ENCODE measurements at regions not wholly inside any gene's neighbourhood (a gene's known extent, or its start where the extent isn't known, plus 50 kb on each side); places are given as distances from the start of the nearest gene placed in this dataset.

DNA sequence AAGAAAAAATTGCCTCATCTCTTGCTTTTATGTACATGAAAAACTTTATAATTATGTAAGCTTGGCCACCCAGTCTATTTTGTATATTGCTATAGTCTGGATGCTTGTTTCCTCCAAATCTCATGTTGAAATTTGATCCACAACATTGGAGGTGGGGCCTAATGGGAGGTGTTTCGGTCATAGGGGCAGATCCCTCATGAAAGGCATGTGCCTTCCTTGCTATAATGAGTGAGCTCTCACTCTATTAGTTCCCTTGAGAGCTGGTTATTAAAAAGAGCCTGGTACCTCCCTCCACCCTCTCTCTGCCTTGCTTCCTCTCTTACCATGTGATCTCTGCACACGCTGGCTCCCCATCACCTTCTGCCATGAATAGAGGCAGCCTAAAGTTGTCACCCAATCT is 1005.1 kb downstream of the PCDH9 start:
- TF ChIP-seq, protein P1, sequence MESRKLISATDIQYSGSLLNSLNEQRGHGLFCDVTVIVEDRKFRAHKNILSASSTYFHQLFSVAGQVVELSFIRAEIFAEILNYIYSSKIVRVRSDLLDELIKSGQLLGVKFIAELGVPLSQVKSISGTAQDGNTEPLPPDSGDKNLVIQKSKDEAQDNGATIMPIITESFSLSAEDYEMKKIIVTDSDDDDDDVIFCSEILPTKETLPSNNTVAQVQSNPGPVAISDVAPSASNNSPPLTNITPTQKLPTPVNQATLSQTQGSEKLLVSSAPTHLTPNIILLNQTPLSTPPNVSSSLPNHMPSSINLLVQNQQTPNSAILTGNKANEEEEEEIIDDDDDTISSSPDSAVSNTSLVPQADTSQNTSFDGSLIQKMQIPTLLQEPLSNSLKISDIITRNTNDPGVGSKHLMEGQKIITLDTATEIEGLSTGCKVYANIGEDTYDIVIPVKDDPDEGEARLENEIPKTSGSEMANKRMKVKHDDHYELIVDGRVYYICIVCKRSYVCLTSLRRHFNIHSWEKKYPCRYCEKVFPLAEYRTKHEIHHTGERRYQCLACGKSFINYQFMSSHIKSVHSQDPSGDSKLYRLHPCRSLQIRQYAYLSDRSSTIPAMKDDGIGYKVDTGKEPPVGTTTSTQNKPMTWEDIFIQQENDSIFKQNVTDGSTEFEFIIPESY (IDR thresholded peaks at IDR 0.05; ENCODE audit: extremely low read depth, insufficient replicate concordance, low read length): no peak
- TF ChIP-seq, protein P2, sequence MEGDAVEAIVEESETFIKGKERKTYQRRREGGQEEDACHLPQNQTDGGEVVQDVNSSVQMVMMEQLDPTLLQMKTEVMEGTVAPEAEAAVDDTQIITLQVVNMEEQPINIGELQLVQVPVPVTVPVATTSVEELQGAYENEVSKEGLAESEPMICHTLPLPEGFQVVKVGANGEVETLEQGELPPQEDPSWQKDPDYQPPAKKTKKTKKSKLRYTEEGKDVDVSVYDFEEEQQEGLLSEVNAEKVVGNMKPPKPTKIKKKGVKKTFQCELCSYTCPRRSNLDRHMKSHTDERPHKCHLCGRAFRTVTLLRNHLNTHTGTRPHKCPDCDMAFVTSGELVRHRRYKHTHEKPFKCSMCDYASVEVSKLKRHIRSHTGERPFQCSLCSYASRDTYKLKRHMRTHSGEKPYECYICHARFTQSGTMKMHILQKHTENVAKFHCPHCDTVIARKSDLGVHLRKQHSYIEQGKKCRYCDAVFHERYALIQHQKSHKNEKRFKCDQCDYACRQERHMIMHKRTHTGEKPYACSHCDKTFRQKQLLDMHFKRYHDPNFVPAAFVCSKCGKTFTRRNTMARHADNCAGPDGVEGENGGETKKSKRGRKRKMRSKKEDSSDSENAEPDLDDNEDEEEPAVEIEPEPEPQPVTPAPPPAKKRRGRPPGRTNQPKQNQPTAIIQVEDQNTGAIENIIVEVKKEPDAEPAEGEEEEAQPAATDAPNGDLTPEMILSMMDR (IDR thresholded peaks at IDR 0.05 in 2 of 3, conservative IDR thresholded peaks at IDR 0.05 in 1 of 3; ENCODE audit: borderline replicate concordance in 1 of 3, insufficient read depth in 1 of 3, low read depth in 2 of 3, low read length in 2 of 3): no peak
- TF ChIP-seq, protein P3, sequence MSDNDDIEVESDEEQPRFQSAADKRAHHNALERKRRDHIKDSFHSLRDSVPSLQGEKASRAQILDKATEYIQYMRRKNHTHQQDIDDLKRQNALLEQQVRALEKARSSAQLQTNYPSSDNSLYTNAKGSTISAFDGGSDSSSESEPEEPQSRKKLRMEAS (IDR thresholded peaks at IDR 0.05): no peak
- TF ChIP-seq POLR2AphosphoS5 (IDR thresholded peaks at IDR 0.05; ENCODE audit: low read depth, low read length): no peak
- TF ChIP-seq YY1 (IDR thresholded peaks at IDR 0.05; ENCODE audit: extremely low read depth, insufficient replicate concordance, low read depth, low read length): no peak
- no peak for TF ChIP-seq EZH2 (IDR thresholded peaks at IDR 0.05)
- TF ChIP-seq TCF7L2 (IDR thresholded peaks at IDR 0.05; ENCODE audit: borderline replicate concordance, extremely low read depth, insufficient read depth, insufficient read length): no peak
- no peak for TF ChIP-seq POLR2A (IDR thresholded peaks at IDR 0.05; ENCODE audit: borderline replicate concordance, extremely low read depth, insufficient read depth, insufficient read length)
- no peak for TF ChIP-seq EGR1 (IDR thresholded peaks at IDR 0.05; ENCODE audit: low read depth)
- TF ChIP-seq CEBPB (IDR thresholded peaks at IDR 0.05; ENCODE audit: low read depth): no peak

Data from HCT116 (cell line).